Astrocyte (in vitro differentiated cells and primary cell): ENCODE measurements at regions not wholly inside any gene's neighbourhood (a gene's known extent, or its start where the extent isn't known, plus 50 kb on each side); places are given as distances from the start of the nearest gene placed in this dataset.
"Not testable (repeated sequence)": the region's sequence is repeated elsewhere in the genome, so short reads cannot be mapped to it uniquely, and the experiment has no call there.

ENCODE experiments used
- DNase-seq: peaks from one replicate; pipeline ENCODE4 v3.0.0-alpha.2; 2010; ENCODE audit warnings: low read depth
- FAIRE-seq: peaks from 2 replicates; lab custom pipeline; 2011; peaks lifted over from hg19 to GRCh38; lab: Jason Lieb, UNC
- H2AFZ ChIP-seq: 2 replicates; pipeline ENCODE4 v1.6.0; 2012; ENCODE audit warnings: low read depth, low read length, inconsistent platforms
- H3K27ac ChIP-seq: 2 replicates; pipeline ENCODE4 v1.5.1; 2011; ENCODE audit warnings: low read depth, low read length, inconsistent platforms
- H3K27me3 ChIP-seq: 2 replicates; pipeline ENCODE4 v1.6.0; 2011; ENCODE audit warnings: low read length, inconsistent platforms; ENCODE audit not compliant: insufficient read depth
- H3K36me3 ChIP-seq: 2 replicates; pipeline ENCODE4 v1.5.1; 2011; ENCODE audit warnings: low read length, inconsistent platforms; ENCODE audit not compliant: insufficient read depth
- H3K4me1 ChIP-seq: 2 replicates; pipeline ENCODE4 v1.5.1; 2011; ENCODE audit warnings: low read length, inconsistent platforms; ENCODE audit not compliant: insufficient read depth
- H3K4me2 ChIP-seq: 2 replicates; pipeline ENCODE4 v1.6.0; 2012; ENCODE audit warnings: low read length, inconsistent platforms
- H3K4me3 ChIP-seq: 2 replicates; pipeline ENCODE4 v1.5.1; 2011; ENCODE audit warnings: low read depth, mild to moderate bottlenecking, low read length, inconsistent platforms; ENCODE audit not compliant: insufficient read depth
- H3K79me2 ChIP-seq: 2 replicates; pipeline ENCODE4 v1.6.0; 2012; ENCODE audit warnings: mild to moderate bottlenecking, low read length, inconsistent platforms; ENCODE audit not compliant: insufficient read depth
- H3K9ac ChIP-seq: 2 replicates; pipeline ENCODE4 v1.6.0; 2012; ENCODE audit warnings: mild to moderate bottlenecking, low read length, inconsistent platforms
- H3K9me3 ChIP-seq: 2 replicates; pipeline ENCODE4 v1.5.1; 2012; ENCODE audit warnings: low read depth, mild to moderate bottlenecking, low read length, inconsistent platforms; ENCODE audit not compliant: insufficient read depth
- H4K20me1 ChIP-seq: 2 replicates; pipeline ENCODE4 v1.6.0; 2012; ENCODE audit warnings: low read length, inconsistent platforms; ENCODE audit not compliant: insufficient read depth
- H3K27ac Mint-ChIP-seq: one replicate; pipeline ENCODE4 v1.8.0; 2021; ENCODE audit warnings: mild to moderate bottlenecking, mixed read lengths; ENCODE audit not compliant: unreplicated experiment
- H3K27me3 Mint-ChIP-seq: one replicate; pipeline ENCODE4 v1.8.0; 2021; ENCODE audit warnings: low read depth, mixed read lengths; ENCODE audit not compliant: unreplicated experiment
- H3K36me3 Mint-ChIP-seq: one replicate; pipeline ENCODE4 v1.8.0; 2021; ENCODE audit warnings: low read depth, mixed read lengths; ENCODE audit not compliant: unreplicated experiment
- H3K4me1 Mint-ChIP-seq: one replicate; pipeline ENCODE4 v1.8.0; 2021; ENCODE audit warnings: low read depth, mixed read lengths; ENCODE audit not compliant: unreplicated experiment
- H3K4me3 Mint-ChIP-seq: one replicate; pipeline ENCODE4 v1.8.0; 2021; ENCODE audit warnings: mild to moderate bottlenecking, moderate library complexity, mixed read lengths; ENCODE audit not compliant: unreplicated experiment
- H3K9me3 Mint-ChIP-seq: one replicate; pipeline ENCODE4 v1.8.0; 2021; ENCODE audit warnings: mild to moderate bottlenecking, mixed read lengths; ENCODE audit not compliant: unreplicated experiment
- EZH2 ChIP-seq: IDR thresholded peaks from 2 replicates; pipeline ENCODE4 v1.6.1; 2012; ENCODE audit warnings: mild to moderate bottlenecking, low read length, inconsistent platforms; ENCODE audit not compliant: insufficient read depth
- TF ChIP-seq, protein P1 (sequence below): IDR thresholded peaks from 2 replicates; pipeline ENCODE4 v1.5.1; 2011; ENCODE audit warnings: low read depth, mild to moderate bottlenecking, inconsistent platforms, low read length, moderate library complexity; ENCODE audit not compliant: insufficient read depth

DNA sequence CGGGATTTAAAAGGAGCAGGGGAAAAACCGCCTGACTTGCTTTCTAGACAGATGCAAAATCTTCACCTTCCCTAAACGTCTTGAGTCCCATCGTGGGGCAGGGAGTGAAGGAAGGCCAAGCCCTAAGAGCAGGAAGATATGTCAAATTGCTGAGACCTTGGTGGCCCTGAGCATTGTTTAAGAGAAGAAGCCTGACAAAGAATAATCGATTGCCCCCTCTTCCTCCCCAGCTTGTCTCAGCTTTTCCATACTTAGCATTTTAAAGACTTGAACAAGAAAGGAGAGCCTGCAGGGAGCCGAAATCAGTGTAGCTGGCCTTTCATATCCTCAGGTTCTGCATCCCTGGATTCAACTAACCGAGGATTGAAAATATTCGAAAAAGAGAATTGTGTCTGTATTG, 157.6 kb upstream of the DLX2 start:
- Mint-ChIP-seq H3K9me3 (peaks cover 4% of the 10 kb centered on the region), H3K36me3 (no peaks in the 10 kb centered on the region), H3K4me1 (no peaks in the 10 kb centered on the region), H3K27me3 (no peaks in the 10 kb centered on the region), H3K27ac (no peak overlapping the region), H3K4me3 (no peak overlapping the region)
- H3K79me2 ChIP-seq: no peaks in the 10 kb centered on the region
- H3K4me1 ChIP-seq: peaks cover 3% of the 10 kb centered on the region
- H2AFZ ChIP-seq: no peak overlapping the region
- no peaks in the 10 kb centered on the region for H3K36me3 ChIP-seq
- H3K4me2 ChIP-seq: no peak overlapping the region
- H3K4me3 ChIP-seq: no peak overlapping the region
- H4K20me1 ChIP-seq: no peaks in the 10 kb centered on the region
- no peak overlapping the region for H3K27ac ChIP-seq
- no peak overlapping the region for H3K9ac ChIP-seq
- H3K9me3 ChIP-seq: no peaks in the 10 kb centered on the region
- H3K27me3 ChIP-seq: no peaks in the 10 kb centered on the region
- DNase-seq (no peak), FAIRE-seq (no peak)
- no peak for TF ChIP-seq EZH2
- TF ChIP-seq, protein P1, sequence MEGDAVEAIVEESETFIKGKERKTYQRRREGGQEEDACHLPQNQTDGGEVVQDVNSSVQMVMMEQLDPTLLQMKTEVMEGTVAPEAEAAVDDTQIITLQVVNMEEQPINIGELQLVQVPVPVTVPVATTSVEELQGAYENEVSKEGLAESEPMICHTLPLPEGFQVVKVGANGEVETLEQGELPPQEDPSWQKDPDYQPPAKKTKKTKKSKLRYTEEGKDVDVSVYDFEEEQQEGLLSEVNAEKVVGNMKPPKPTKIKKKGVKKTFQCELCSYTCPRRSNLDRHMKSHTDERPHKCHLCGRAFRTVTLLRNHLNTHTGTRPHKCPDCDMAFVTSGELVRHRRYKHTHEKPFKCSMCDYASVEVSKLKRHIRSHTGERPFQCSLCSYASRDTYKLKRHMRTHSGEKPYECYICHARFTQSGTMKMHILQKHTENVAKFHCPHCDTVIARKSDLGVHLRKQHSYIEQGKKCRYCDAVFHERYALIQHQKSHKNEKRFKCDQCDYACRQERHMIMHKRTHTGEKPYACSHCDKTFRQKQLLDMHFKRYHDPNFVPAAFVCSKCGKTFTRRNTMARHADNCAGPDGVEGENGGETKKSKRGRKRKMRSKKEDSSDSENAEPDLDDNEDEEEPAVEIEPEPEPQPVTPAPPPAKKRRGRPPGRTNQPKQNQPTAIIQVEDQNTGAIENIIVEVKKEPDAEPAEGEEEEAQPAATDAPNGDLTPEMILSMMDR: no peak

DNA sequence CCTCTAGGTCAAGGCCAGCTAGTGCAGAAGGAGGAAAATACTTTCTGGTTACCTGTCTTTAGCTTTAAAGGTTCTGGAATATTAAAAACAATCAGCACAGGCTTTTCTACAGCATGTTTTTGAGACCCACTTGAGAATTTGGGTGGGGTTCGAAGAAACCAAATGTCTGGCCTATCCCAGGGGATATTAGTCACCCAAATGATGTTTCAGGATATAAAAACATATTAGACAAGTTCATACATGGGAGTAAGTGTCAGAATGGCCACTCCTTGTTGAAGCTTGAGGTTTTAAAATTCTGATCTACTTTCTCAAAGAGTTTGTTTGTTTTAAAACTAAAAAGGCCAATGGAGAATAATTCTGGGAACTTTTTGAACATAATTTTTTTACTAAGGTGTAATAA, 158.6 kb upstream of the DLX2 start:
- Mint-ChIP-seq H3K4me1 (no peaks in the 10 kb centered on the region), H3K36me3 (no peaks in the 10 kb centered on the region), H3K9me3 (peaks cover 8% of the 10 kb centered on the region), H3K4me3 (no peak overlapping the region), H3K27me3 (no peaks in the 10 kb centered on the region), H3K27ac (no peak overlapping the region)
- Histone ChIP-seq H3K27me3 (no peaks in the 10 kb centered on the region), H4K20me1 (no peaks in the 10 kb centered on the region), H3K27ac (no peak overlapping the region), H3K4me1 (peaks cover 3% of the 10 kb centered on the region), H2AFZ (no peak overlapping the region), H3K4me3 (no peak overlapping the region), H3K4me2 (no peak overlapping the region), H3K36me3 (no peaks in the 10 kb centered on the region), H3K9ac (no peak overlapping the region), H3K9me3 (no peaks in the 10 kb centered on the region), H3K79me2 (no peaks in the 10 kb centered on the region)
- TF ChIP-seq EZH2: no peak
- TF ChIP-seq, protein P1: no peak
- DNase-seq: peak; percentile 19
- FAIRE-seq: peak; percentile 45

DNA sequence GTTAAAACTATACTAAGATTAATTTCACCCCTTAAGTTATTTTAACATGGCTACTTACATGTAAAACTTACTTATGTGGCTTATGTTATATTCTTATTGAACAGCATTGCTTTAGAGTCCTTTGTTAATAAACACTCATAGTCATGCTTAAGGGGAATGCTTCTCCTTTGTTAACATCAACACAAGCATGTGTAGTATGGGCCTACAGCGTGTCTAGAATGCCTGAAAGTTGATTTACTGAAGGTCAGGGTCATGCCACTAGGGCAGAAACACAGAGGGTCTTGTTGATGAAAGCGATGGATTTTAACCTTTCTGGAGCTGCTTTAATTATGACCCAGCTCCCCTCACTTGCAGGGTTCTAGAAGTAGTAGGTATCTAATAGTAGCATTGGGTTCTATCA, 159.8 kb upstream of the DLX2 start:
- Histone ChIP-seq H3K9ac (no peak overlapping the region), H3K27me3 (no peaks in the 10 kb centered on the region), H3K79me2 (no peaks in the 10 kb centered on the region), H3K36me3 (no peaks in the 10 kb centered on the region), H2AFZ (no peak overlapping the region), H3K9me3 (no peaks in the 10 kb centered on the region), H3K4me2 (no peak overlapping the region), H3K4me1 (peaks cover 3% of the 10 kb centered on the region), H3K4me3 (no peak overlapping the region), H4K20me1 (no peaks in the 10 kb centered on the region), H3K27ac (no peak overlapping the region)
- H3K36me3 Mint-ChIP-seq: no peaks in the 10 kb centered on the region
- H3K4me1 Mint-ChIP-seq: no peaks in the 10 kb centered on the region
- TF ChIP-seq, protein P1: no peak
- no peak for TF ChIP-seq EZH2
- H3K27me3 Mint-ChIP-seq: no peaks in the 10 kb centered on the region
- no peak overlapping the region for H3K4me3 Mint-ChIP-seq
- DNase-seq: no peak
- no peak overlapping the region for H3K27ac Mint-ChIP-seq
- FAIRE-seq: no peak
- peaks cover 9% of the 10 kb centered on the region for H3K9me3 Mint-ChIP-seq

DNA sequence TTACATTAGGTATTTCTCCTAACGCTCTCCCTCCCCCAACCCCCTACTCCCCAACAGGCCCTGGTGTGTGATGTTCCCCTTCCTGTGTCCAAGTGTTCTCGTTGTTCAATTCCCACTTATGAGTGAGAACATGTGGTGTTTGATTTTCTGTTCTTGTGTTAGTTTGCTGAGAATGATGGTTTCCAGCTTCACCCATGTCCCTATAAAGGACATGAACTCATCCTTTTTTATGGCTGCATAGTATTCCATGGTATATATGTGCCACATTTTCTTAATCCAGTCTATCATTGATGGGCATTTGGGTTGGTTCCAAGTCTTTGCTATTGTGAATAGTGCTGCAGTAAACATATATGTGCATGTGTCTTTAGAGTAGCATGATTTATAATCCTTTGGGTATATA, 162.1 kb upstream of the DLX2 start:
- DNase-seq, H3K27ac ChIP-seq, H3K4me1 ChIP-seq, H3K4me1 Mint-ChIP-seq, H3K36me3 ChIP-seq, H3K79me2 ChIP-seq, H4K20me1 ChIP-seq, FAIRE-seq, H3K27me3 Mint-ChIP-seq, H3K9ac ChIP-seq, H3K4me3 Mint-ChIP-seq, H3K36me3 Mint-ChIP-seq, H3K27me3 ChIP-seq, H2AFZ ChIP-seq, H3K9me3 ChIP-seq, H3K9me3 Mint-ChIP-seq, H3K4me3 ChIP-seq, H3K4me2 ChIP-seq, H3K27ac Mint-ChIP-seq: not testable (repeated sequence)
